GM12878 (cell line): ENCODE measurements at regions not wholly inside any gene's neighbourhood (a gene's known extent, or its start where the extent isn't known, plus 50 kb on each side); places are given as distances from the start of the nearest gene placed in this dataset.
"Not testable (repeated sequence)": the region's sequence is repeated elsewhere in the genome, so short reads cannot be mapped to it uniquely, and the experiment has no call there.

ENCODE experiments used
- ATAC-seq: fragments of 200-7000 bp; cut with Tn5 transposase; 3 replicates; pipeline ENCODE4 v1.9.1; 2020; ENCODE audit warnings: mild to moderate bottlenecking, moderate library complexity
- BruUV-seq: library from RNA; stranded (reverse); fragments of 400-500 nt; replicated peaks from 2 replicates; lab custom pipeline; 2021; lab: Mats Ljungman, UMichigan
- CTCF ChIA-PET: fragments of 300-600 bp; sonication (Branson Sonifier 250); formaldehyde crosslinking; extraction: SDS; loops from one replicate; lab custom pipeline; 2021; ENCODE audit warnings: inconsistent platforms; lab: Yijun Ruan, JAX
- POLR2A ChIA-PET: fragments of 350-600 bp; formaldehyde crosslinking; extraction: SDS; loops from one replicate; lab custom pipeline; 2021; ENCODE audit warnings: inconsistent platforms; lab: Charles Lee
- RAD21 ChIA-PET: fragments of 300-600 bp; sonication (Branson Sonifier 250); formaldehyde crosslinking; loops from one replicate; lab custom pipeline; 2023; ENCODE audit warnings: antibody characterized with exemption; ENCODE audit not compliant: unreplicated experiment; lab: Charles Lee
- SMC1A ChIA-PET: fragments of 300-600 bp; sonication (Branson Sonifier 250); formaldehyde crosslinking; loops from one replicate; lab custom pipeline; 2023; ENCODE audit not compliant: unreplicated experiment, uncharacterized antibody; lab: Charles Lee
- DNase-seq: peaks from one replicate; pipeline ENCODE4 v3.0.0-alpha.2; 2011; ENCODE audit warnings: low read depth, low spot score
- FAIRE-seq: peaks from 3 replicates; lab custom pipeline; 2011; peaks lifted over from hg19 to GRCh38; lab: Jason Lieb, UNC
- H2AFZ ChIP-seq: 2 replicates; pipeline ENCODE4 v1.6.0; 2011; ENCODE audit warnings: low read depth, low read length, control low read depth; ENCODE audit not compliant: control insufficient read depth
- H3K27ac ChIP-seq: 2 replicates; pipeline ENCODE4 v1.5.1; 2011; ENCODE audit warnings: control low read depth; ENCODE audit not compliant: control insufficient read depth, insufficient read depth
- H3K27me3 ChIP-seq, 2 experiments: replicated peaks in 1 of 2; 2 replicates each; pipeline versions ENCODE4 v1.6.0 to v1.6.1; 2011; ENCODE audit warnings: low read length in 1 of 2; ENCODE audit not compliant: control insufficient read depth in 2 of 2, insufficient read depth in 2 of 2
- H3K36me3 ChIP-seq, 2 experiments: 2 replicates each; pipeline ENCODE4 v1.5.1; 2011; ENCODE audit warnings: low read length in 1 of 2; ENCODE audit not compliant: control insufficient read depth in 2 of 2, insufficient read depth in 2 of 2
- H3K4me1 ChIP-seq: 2 replicates; pipeline ENCODE4 v1.6.1; 2011; ENCODE audit warnings: mild to moderate bottlenecking, low read length, moderate library complexity, mixed read lengths; ENCODE audit not compliant: control insufficient read depth, insufficient read depth
- H3K4me2 ChIP-seq: 2 replicates; pipeline ENCODE4 v1.6.0; 2011; ENCODE audit warnings: control low read depth; ENCODE audit not compliant: control insufficient read depth, insufficient read depth
- H3K4me3 ChIP-seq: fragments of 200-600 bp; sonication (generic); 2 replicates; pipeline ENCODE4 v1.5.1; 2016
- H3K79me2 ChIP-seq: 2 replicates; pipeline ENCODE4 v1.6.0; 2011; ENCODE audit warnings: low read length; ENCODE audit not compliant: control insufficient read depth, insufficient read depth
- H3K9ac ChIP-seq: 2 replicates; pipeline ENCODE4 v1.8.0; 2011; ENCODE audit warnings: low read length, control low read depth, mixed read lengths; ENCODE audit not compliant: control insufficient read depth, insufficient read depth
- H3K9me3 ChIP-seq: replicated peaks from 3 replicates; pipeline ENCODE4 v1.5.1; 2011; ENCODE audit warnings: mild to moderate bottlenecking, low read length; ENCODE audit not compliant: control insufficient read depth, insufficient read depth
- H4K20me1 ChIP-seq: 2 replicates; pipeline ENCODE4 v1.6.0; 2011; ENCODE audit not compliant: control insufficient read depth, insufficient read depth
- BCL11A ChIP-seq: IDR thresholded peaks from 2 replicates; pipeline ENCODE4 v1.6.1; 2011; ENCODE audit warnings: low read depth, low read length
- EED ChIP-seq: sonication (generic); IDR thresholded peaks from 2 replicates; pipeline ENCODE4 v1.6.1; 2016; ENCODE audit warnings: antibody characterized with exemption, low read depth
- ELK1 ChIP-seq: IDR thresholded peaks from 2 replicates; pipeline ENCODE4 v1.6.1; 2012; ENCODE audit warnings: low read depth, low read length, improper control_type of control experiment
- HCFC1 ChIP-seq: fragments of 150-350 bp; IDR thresholded peaks from 2 replicates; pipeline ENCODE4 v1.6.1; 2014; ENCODE audit warnings: low read length
- MXI1 ChIP-seq: fragments of 150-350 bp; IDR thresholded peaks from 2 replicates; pipeline ENCODE4 v1.6.1; 2011; ENCODE audit warnings: low read depth, mild to moderate bottlenecking, inconsistent platforms, low read length, improper control_type of control experiment
- RB1 ChIP-seq: fragments of 450-650 bp; formaldehyde crosslinking; IDR thresholded peaks from 2 replicates; pipeline ENCODE4 v1.6.1; 2017; ENCODE audit warnings: mild to moderate bottlenecking, borderline replicate concordance
- SP1 ChIP-seq: IDR thresholded peaks from one replicate; pipeline ENCODE4 v1.6.1; 2011; ENCODE audit warnings: low read depth, low read length
- WGBS: methylation state at CpG from one replicate; pipeline ENCODE4 v1.1.6; 2016; ENCODE audit warnings: low lambda C conversion rate; ENCODE audit not compliant: insufficient replicate concordance, insufficient coverage; ENCODE audit errors: missing lambda C conversion rate; 5-methylcytosine and 5-hydroxymethylcytosine counted together
- in situ Hi-C: fragments of 300-500 bp; cut with MboI; formaldehyde crosslinking; loops from 9 replicates; pipeline ENCODE4 v1.14.3; 2018; ENCODE audit warnings: mixed read lengths
- intact Hi-C: fragments of 100-400 bp; cut with micrococcal nuclease; formaldehyde crosslinking; loops from one replicate; pipeline ENCODE4 v1.14.2; 2022; ENCODE audit not compliant: unreplicated experiment

GRCh38 chr3:178139116-178139515 is 397.1 kb upstream of the KCNMB2 start (continued):
- TF ChIP-seq MXI1 (no peak), EED (no peak), HCFC1 (no peak), RB1 (no peak), SP1 (no peak)

- Histone ChIP-seq H3K36me3 (no peaks in the 10 kb centered on the region), H2AFZ (no peak overlapping the region), H4K20me1 (no peaks in the 10 kb centered on the region; the same call in 1 of the 2 replicates), H3K4me2 (no peak overlapping the region), H3K9ac (no peak overlapping the region), H3K9me3 (no peaks in the 10 kb centered on the region), H3K27me3 (no peaks in the 10 kb centered on the region), H3K4me3 (no peak overlapping the region), H3K79me2 (no peaks in the 10 kb centered on the region), H3K4me1 (no peaks in the 10 kb centered on the region), H3K27ac (no peak overlapping the region)
- no TSS peak for BruUV-seq
- FAIRE-seq (no peak), ATAC-seq (no peak), DNase-seq (no peak)
- 0% methylated on average over 3 of the region's 4 CpGs for WGBS
- intact Hi-C loops, result no loop called here
- ChIA-PET CTCF (no interaction called here), RAD21 (no interaction called here), SMC1A (no interaction called here), POLR2A (no interaction called here)
- in situ Hi-C loops, result no loop called here
- no peak for TF ChIP-seq BCL11A
- TF ChIP-seq ELK1, result no peak
Observed at GRCh38 chr3:178140531-178141304, 395.5 kb upstream of the KCNMB2 start.

- FAIRE-seq, H3K4me2 ChIP-seq, BruUV-seq, POLR2A ChIA-PET, H3K9me3 ChIP-seq, ATAC-seq, in situ Hi-C loops, SMC1A ChIA-PET, DNase-seq, H3K27ac ChIP-seq, H2AFZ ChIP-seq, CTCF ChIA-PET, H3K27me3 ChIP-seq, H3K9ac ChIP-seq, H3K79me2 ChIP-seq, H3K4me3 ChIP-seq, H3K4me1 ChIP-seq, intact Hi-C loops, RAD21 ChIA-PET, H4K20me1 ChIP-seq, H3K36me3 ChIP-seq: not testable (repeated sequence)
- 0% methylated on average over 1 of the region's 1 CpG for WGBS
Observed at GRCh38 chr3:178141305-178141684, 394.9 kb upstream of the KCNMB2 start.
